ENCODE measurements at regions not wholly inside any gene's neighbourhood (a gene's known extent, or its start where the extent isn't known, plus 50 kb on each side); places are given as distances from the start of the nearest gene placed in this dataset.

DNA sequence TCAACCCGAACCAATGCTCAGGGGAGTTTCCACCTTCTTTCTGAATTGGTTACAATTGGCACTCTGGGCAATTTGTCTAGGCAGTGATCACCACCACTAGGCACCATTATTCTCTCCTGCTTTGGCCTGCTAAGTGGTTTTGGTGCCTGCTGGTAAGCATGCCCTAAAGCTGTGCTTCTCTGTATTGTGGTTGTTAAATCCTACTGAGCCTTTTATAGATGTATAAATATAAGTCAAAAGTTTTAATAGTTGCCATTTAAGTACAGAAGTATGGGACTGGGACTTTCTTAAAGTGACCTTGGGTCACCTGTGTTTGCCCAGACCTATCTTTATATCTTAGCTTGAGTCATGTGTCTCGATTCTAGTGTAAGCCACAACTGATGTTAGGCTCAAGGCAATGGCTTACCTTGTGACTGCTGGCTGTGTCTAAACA is 475.9 kb downstream of the SLC16A7 start:
- no peaks in the 10 kb centered on the region for H3K36me3 ChIP-seq (ENCODE audit: control insufficient read depth, insufficient read depth, low read length)
- no peak overlapping the region for H4K8ac ChIP-seq (ENCODE audit: low read depth, low read length)
- H3K4me1 ChIP-seq (ENCODE audit: control insufficient read depth, low read depth, low read length), result no peaks in the 10 kb centered on the region
- no peaks in the 10 kb centered on the region for H3K27me3 ChIP-seq (ENCODE audit: insufficient read depth, low read length, poor library complexity)
- no peak overlapping the region for H3K23ac ChIP-seq (ENCODE audit: low read length)
- no peak overlapping the region for H3K4ac ChIP-seq (ENCODE audit: low read depth, low read length)
- no peak overlapping the region for H3K4me2 ChIP-seq (ENCODE audit: low read length)
- H3K18ac ChIP-seq (ENCODE audit: low read length), result no peak overlapping the region
- H4K5ac ChIP-seq (ENCODE audit: low read length), result no peak overlapping the region
- no peak overlapping the region for H3K27ac ChIP-seq (ENCODE audit: low read depth, low read length)
- H2BK15ac ChIP-seq (replicated peaks; ENCODE audit: low read depth), result no peak overlapping the region
- no peak overlapping the region for H2BK5ac ChIP-seq (ENCODE audit: low read length)
- no peaks in the 10 kb centered on the region for H3K79me1 ChIP-seq (ENCODE audit: low read length)
- H3K79me2 ChIP-seq (ENCODE audit: control insufficient read depth, insufficient read depth, low read length), result no peaks in the 10 kb centered on the region
- H2BK120ac ChIP-seq (ENCODE audit: low read depth, low read length), result no peak overlapping the region
- WGBS (ENCODE audit: extremely low coverage, insufficient coverage, low lambda C conversion rate), result no CpG with 5 or more reads among the region's 2 CpGs
- H3K9ac ChIP-seq (ENCODE audit: low read length), result no peak overlapping the region
- no peak for DNase-seq
- H3K56ac ChIP-seq (ENCODE audit: low read length), result no peak overlapping the region
- no peak overlapping the region for H2AK5ac ChIP-seq (ENCODE audit: low read length)
- no peak overlapping the region for H3K4me3 ChIP-seq (ENCODE audit: low read length)

DNA sequence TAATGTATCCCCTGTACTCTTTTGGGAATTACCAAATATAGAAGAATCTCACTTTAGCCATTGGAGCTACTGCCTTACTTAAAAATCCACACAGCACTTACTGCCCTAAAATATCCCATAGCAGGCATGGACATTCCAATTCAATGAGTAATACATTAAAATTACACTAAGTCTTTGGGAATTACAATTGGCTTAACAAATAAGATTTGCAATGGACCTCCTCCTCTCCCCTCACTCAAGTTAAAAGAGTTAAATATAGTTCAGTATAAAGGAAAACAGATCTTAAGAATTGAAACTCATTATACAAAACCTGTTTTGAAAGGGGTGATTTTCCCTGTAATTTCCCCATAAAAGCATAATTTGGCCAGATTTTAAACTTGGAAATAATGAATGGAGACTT is 477.1 kb downstream of the SLC16A7 start:
- no peak overlapping the region for H3K23ac ChIP-seq (ENCODE audit: low read length)
- H3K4me2 ChIP-seq (ENCODE audit: low read length), result no peak overlapping the region
- H3K9ac ChIP-seq (ENCODE audit: low read length), result no peak overlapping the region
- no peak overlapping the region for H2BK5ac ChIP-seq (ENCODE audit: low read length)
- H3K27ac ChIP-seq (ENCODE audit: low read depth, low read length), result no peak overlapping the region
- no peak overlapping the region for H3K4me3 ChIP-seq (ENCODE audit: low read length)
- H3K79me2 ChIP-seq (ENCODE audit: control insufficient read depth, insufficient read depth, low read length), result no peaks in the 10 kb centered on the region
- no peak overlapping the region for H3K18ac ChIP-seq (ENCODE audit: low read length)
- DNase-seq, result peak; percentile 22
- no peak overlapping the region for H2BK120ac ChIP-seq (ENCODE audit: low read depth, low read length)
- H3K4me1 ChIP-seq (ENCODE audit: control insufficient read depth, low read depth, low read length), result no peaks in the 10 kb centered on the region
- no peaks in the 10 kb centered on the region for H3K36me3 ChIP-seq (ENCODE audit: control insufficient read depth, insufficient read depth, low read length)
- H4K8ac ChIP-seq (ENCODE audit: low read depth, low read length), result no peak overlapping the region
- H3K27me3 ChIP-seq (ENCODE audit: insufficient read depth, low read length, poor library complexity), result no peaks in the 10 kb centered on the region
- no peak overlapping the region for H4K5ac ChIP-seq (ENCODE audit: low read length)
- H3K79me1 ChIP-seq (ENCODE audit: low read length), result no peaks in the 10 kb centered on the region
- no peak overlapping the region for H3K4ac ChIP-seq (ENCODE audit: low read depth, low read length)
- no peak overlapping the region for H2BK15ac ChIP-seq (replicated peaks; ENCODE audit: low read depth)
- H3K56ac ChIP-seq (ENCODE audit: low read length), result no peak overlapping the region
- H2AK5ac ChIP-seq (ENCODE audit: low read length), result no peak overlapping the region

DNA sequence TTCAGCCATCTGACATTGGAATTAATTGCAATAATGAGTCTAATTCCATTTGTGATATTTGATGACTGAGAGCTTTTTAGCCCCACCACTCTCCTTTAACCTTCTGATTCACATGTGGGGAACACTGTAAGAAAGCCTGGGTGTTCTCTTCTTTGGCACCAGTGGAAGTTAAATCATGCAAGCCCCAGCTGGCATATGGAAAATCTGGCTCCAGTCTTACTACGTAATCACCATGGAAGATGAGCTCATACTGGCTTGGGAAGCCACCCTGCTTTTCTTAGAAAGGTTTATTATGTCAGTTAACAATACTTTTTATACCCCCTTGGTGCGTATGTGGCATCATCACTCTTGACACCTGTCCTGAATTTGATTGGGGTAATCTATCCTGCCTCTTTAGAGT is 479.3 kb downstream of the SLC16A7 start:
- Histone ChIP-seq H3K4me1 (ENCODE audit: control insufficient read depth, low read depth, low read length) (no peaks in the 10 kb centered on the region), H3K23ac (ENCODE audit: low read length) (no peak overlapping the region), H3K4me3 (ENCODE audit: low read length) (no peak overlapping the region), H3K79me2 (ENCODE audit: control insufficient read depth, insufficient read depth, low read length) (no peaks in the 10 kb centered on the region), H3K27me3 (ENCODE audit: insufficient read depth, low read length, poor library complexity) (no peaks in the 10 kb centered on the region), H2AK5ac (ENCODE audit: low read length) (no peak overlapping the region), H3K27ac (ENCODE audit: low read depth, low read length) (no peak overlapping the region), H3K4ac (ENCODE audit: low read depth, low read length) (no peak overlapping the region), H4K8ac (ENCODE audit: low read depth, low read length) (no peak overlapping the region), H3K36me3 (ENCODE audit: control insufficient read depth, insufficient read depth, low read length) (no peaks in the 10 kb centered on the region), H3K56ac (ENCODE audit: low read length) (no peak overlapping the region), H3K18ac (ENCODE audit: low read length) (no peak overlapping the region), H3K4me2 (ENCODE audit: low read length) (no peak overlapping the region), H4K5ac (ENCODE audit: low read length) (no peak overlapping the region), H3K9ac (ENCODE audit: low read length) (no peak overlapping the region), H2BK15ac (replicated peaks; ENCODE audit: low read depth) (no peak overlapping the region), H3K79me1 (ENCODE audit: low read length) (no peaks in the 10 kb centered on the region), H2BK5ac (ENCODE audit: low read length) (no peak overlapping the region), H2BK120ac (ENCODE audit: low read depth, low read length) (no peak overlapping the region)
- no CpG with 5 or more reads among the region's 2 CpGs for WGBS (ENCODE audit: extremely low coverage, insufficient coverage, low lambda C conversion rate)
- no peak for DNase-seq

DNA sequence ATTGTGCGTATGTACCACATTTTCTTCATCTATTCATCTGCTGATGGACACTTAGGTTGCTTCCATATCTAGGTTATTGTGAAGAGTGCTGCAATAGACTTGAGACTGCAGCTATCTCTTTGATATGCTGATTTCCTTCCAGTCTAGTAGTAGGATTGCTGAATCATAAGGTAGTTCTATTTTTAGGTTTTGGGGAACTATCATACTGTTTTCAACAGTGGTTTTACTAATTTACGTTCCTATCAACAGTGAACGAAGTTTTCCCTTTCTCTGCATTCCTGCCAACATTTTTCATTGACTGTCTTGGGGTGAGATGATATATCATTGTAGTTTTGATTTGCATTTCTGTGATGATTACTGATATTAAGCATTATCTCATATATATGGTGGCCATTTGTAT is 482.2 kb downstream of the SLC16A7 start:
- no CpG with 5 or more reads among the region's 3 CpGs for WGBS (ENCODE audit: extremely low coverage, insufficient coverage, low lambda C conversion rate)
- H2BK120ac ChIP-seq (ENCODE audit: low read depth, low read length), result no peak overlapping the region
- H3K27ac ChIP-seq (ENCODE audit: low read depth, low read length), result no peak overlapping the region

DNA sequence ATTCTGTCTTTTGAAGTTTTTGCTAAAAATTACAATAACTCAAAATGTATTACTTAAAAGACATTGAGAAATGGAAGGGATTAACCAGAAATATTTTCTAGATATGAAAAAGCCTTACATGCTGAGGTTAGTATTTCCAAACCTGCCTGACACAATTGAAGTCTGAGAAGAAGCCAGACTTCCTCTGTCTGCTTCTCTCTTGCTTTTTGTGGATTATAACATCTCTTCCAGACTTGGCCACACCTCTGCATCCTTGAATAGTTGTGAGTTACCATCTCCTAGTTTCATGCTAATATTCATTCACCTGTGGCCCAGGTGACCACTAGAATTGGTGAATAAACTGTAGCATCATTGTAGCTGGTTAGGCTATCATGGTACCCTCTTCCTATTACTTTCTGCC is 497.6 kb downstream of the SLC16A7 start:
- H2BK5ac ChIP-seq (ENCODE audit: low read length), result no peak overlapping the region
- H3K27me3 ChIP-seq (ENCODE audit: insufficient read depth, low read length, poor library complexity), result no peaks in the 10 kb centered on the region
- H3K18ac ChIP-seq (ENCODE audit: low read length), result no peak overlapping the region
- no peak overlapping the region for H3K56ac ChIP-seq (ENCODE audit: low read length)
- H3K23ac ChIP-seq (ENCODE audit: low read length), result no peak overlapping the region
- H3K4me1 ChIP-seq (ENCODE audit: control insufficient read depth, low read depth, low read length), result no peaks in the 10 kb centered on the region
- no peak overlapping the region for H4K8ac ChIP-seq (ENCODE audit: low read depth, low read length)
- no peaks in the 10 kb centered on the region for H3K79me2 ChIP-seq (ENCODE audit: control insufficient read depth, insufficient read depth, low read length)
- no peak overlapping the region for H3K4me2 ChIP-seq (ENCODE audit: low read length)
- no peak overlapping the region for H4K5ac ChIP-seq (ENCODE audit: low read length)
- H2BK15ac ChIP-seq (replicated peaks; ENCODE audit: low read depth), result no peak overlapping the region
- H3K27ac ChIP-seq (ENCODE audit: low read depth, low read length), result no peak overlapping the region
- no peak overlapping the region for H3K9ac ChIP-seq (ENCODE audit: low read length)
- no peak overlapping the region for H2AK5ac ChIP-seq (ENCODE audit: low read length)
- peak; percentile 49 for DNase-seq
- no peaks in the 10 kb centered on the region for H3K36me3 ChIP-seq (ENCODE audit: control insufficient read depth, insufficient read depth, low read length)
- H2BK120ac ChIP-seq (ENCODE audit: low read depth, low read length), result no peak overlapping the region
- H3K4ac ChIP-seq (ENCODE audit: low read depth, low read length), result no peak overlapping the region
- H3K79me1 ChIP-seq (ENCODE audit: low read length), result no peaks in the 10 kb centered on the region
- H3K4me3 ChIP-seq (ENCODE audit: low read length), result no peak overlapping the region

More for the DNA sequence above, 482.2 kb downstream of the SLC16A7 start:
- H4K8ac ChIP-seq (ENCODE audit: low read depth, low read length), result no peak overlapping the region
- no peak overlapping the region for H3K4ac ChIP-seq (ENCODE audit: low read depth, low read length)
- H3K27me3 ChIP-seq (ENCODE audit: insufficient read depth, low read length, poor library complexity), result no peaks in the 10 kb centered on the region
- no peak overlapping the region for H2BK5ac ChIP-seq (ENCODE audit: low read length)
- no peak overlapping the region for H3K4me2 ChIP-seq (ENCODE audit: low read length)
- no peak overlapping the region for H3K4me3 ChIP-seq (ENCODE audit: low read length)
- H3K56ac ChIP-seq (ENCODE audit: low read length), result no peak overlapping the region
- no peaks in the 10 kb centered on the region for H3K4me1 ChIP-seq (ENCODE audit: control insufficient read depth, low read depth, low read length)
- H3K79me1 ChIP-seq (ENCODE audit: low read length), result no peaks in the 10 kb centered on the region
- no peak overlapping the region for H3K9ac ChIP-seq (ENCODE audit: low read length)
- no peak overlapping the region for H3K18ac ChIP-seq (ENCODE audit: low read length)
- H3K23ac ChIP-seq (ENCODE audit: low read length), result no peak overlapping the region
- H3K36me3 ChIP-seq (ENCODE audit: control insufficient read depth, insufficient read depth, low read length), result no peaks in the 10 kb centered on the region
- H4K5ac ChIP-seq (ENCODE audit: low read length), result no peak overlapping the region
- no peaks in the 10 kb centered on the region for H3K79me2 ChIP-seq (ENCODE audit: control insufficient read depth, insufficient read depth, low read length)
- no peak overlapping the region for H2AK5ac ChIP-seq (ENCODE audit: low read length)
- no peak for DNase-seq
- H2BK15ac ChIP-seq (replicated peaks; ENCODE audit: low read depth), result no peak overlapping the region

DNA sequence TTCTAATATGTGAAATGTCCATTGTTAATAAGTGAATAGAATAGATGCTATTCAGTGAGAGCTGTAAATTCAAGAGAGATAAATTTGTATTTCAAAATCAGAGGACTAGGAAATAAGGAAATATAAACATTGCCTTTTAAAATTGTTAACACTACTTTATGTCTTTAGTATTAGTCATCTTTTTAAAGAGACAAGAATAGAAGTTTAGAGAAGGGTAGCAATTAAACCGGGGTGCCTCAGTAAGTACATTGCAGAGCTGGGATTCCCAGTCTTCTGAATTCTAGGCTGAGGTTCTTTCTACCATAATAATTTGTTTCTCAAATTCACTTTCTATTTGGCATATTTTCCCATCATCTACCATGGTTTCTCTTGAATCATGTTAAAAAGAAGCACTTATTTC is 498.6 kb downstream of the SLC16A7 start:
- no peak overlapping the region for H3K18ac ChIP-seq (ENCODE audit: low read length)
- H3K27me3 ChIP-seq (ENCODE audit: insufficient read depth, low read length, poor library complexity), result no peaks in the 10 kb centered on the region
- no peak overlapping the region for H3K9ac ChIP-seq (ENCODE audit: low read length)
- no peak for DNase-seq
- no peak overlapping the region for H2AK5ac ChIP-seq (ENCODE audit: low read length)
- H2BK5ac ChIP-seq (ENCODE audit: low read length), result no peak overlapping the region
- H3K4me1 ChIP-seq (ENCODE audit: control insufficient read depth, low read depth, low read length), result no peaks in the 10 kb centered on the region
- WGBS (ENCODE audit: extremely low coverage, insufficient coverage, low lambda C conversion rate), result no CpG with 5 or more reads among the region's 1 CpG
- H3K4me3 ChIP-seq (ENCODE audit: low read length), result no peak overlapping the region
- no peaks in the 10 kb centered on the region for H3K79me2 ChIP-seq (ENCODE audit: control insufficient read depth, insufficient read depth, low read length)
- H3K36me3 ChIP-seq (ENCODE audit: control insufficient read depth, insufficient read depth, low read length), result no peaks in the 10 kb centered on the region
- no peak overlapping the region for H3K56ac ChIP-seq (ENCODE audit: low read length)
- no peak overlapping the region for H3K4me2 ChIP-seq (ENCODE audit: low read length)
- H3K23ac ChIP-seq (ENCODE audit: low read length), result no peak overlapping the region
- H3K27ac ChIP-seq (ENCODE audit: low read depth, low read length), result no peak overlapping the region
- H3K4ac ChIP-seq (ENCODE audit: low read depth, low read length), result no peak overlapping the region
- no peak overlapping the region for H2BK120ac ChIP-seq (ENCODE audit: low read depth, low read length)
- H4K8ac ChIP-seq (ENCODE audit: low read depth, low read length), result no peak overlapping the region
- no peak overlapping the region for H2BK15ac ChIP-seq (replicated peaks; ENCODE audit: low read depth)
- H4K5ac ChIP-seq (ENCODE audit: low read length), result no peak overlapping the region
- no peaks in the 10 kb centered on the region for H3K79me1 ChIP-seq (ENCODE audit: low read length)
